Smooth muscle cell (in vitro differentiated cells): ENCODE measurements at regions not wholly inside any gene's neighbourhood (a gene's known extent, or its start where the extent isn't known, plus 50 kb on each side); places are given as distances from the start of the nearest gene placed in this dataset.

ENCODE experiments used
- DNase-seq: peaks from one replicate; lab custom pipeline; 2025; ENCODE audit not compliant: unreplicated experiment; lab: John Stamatoyannopoulos, UW
- H2AFZ ChIP-seq: fragments of 200-600 bp; sonication (generic); 2 replicates; pipeline ENCODE4 v1.6.0; 2016; ENCODE audit warnings: antibody characterized with exemption, low read depth, mild to moderate bottlenecking
- H3F3A ChIP-seq: fragments of 200-600 bp; sonication (generic); 2 replicates; pipeline ENCODE4 v1.6.0; 2017; ENCODE audit warnings: antibody characterized with exemption, low read depth
- H3K27ac ChIP-seq: fragments of 200-600 bp; sonication (generic); 2 replicates; pipeline ENCODE4 v1.5.1; 2016; ENCODE audit warnings: low read depth, mild to moderate bottlenecking
- H3K27me3 ChIP-seq: fragments of 200-600 bp; sonication (generic); 2 replicates; pipeline ENCODE4 v1.6.1; 2016; ENCODE audit warnings: low read depth, mild to moderate bottlenecking
- H3K36me3 ChIP-seq: fragments of 200-600 bp; sonication (generic); 2 replicates; pipeline ENCODE4 v1.5.1; 2016; ENCODE audit warnings: low read depth
- H3K4me1 ChIP-seq: fragments of 200-600 bp; sonication (generic); 2 replicates; pipeline ENCODE4 v1.5.1; 2016; ENCODE audit warnings: low read depth
- H3K4me2 ChIP-seq: fragments of 200-600 bp; sonication (generic); 2 replicates; pipeline ENCODE4 v1.6.0; 2016; ENCODE audit warnings: mild to moderate bottlenecking
- H3K4me3 ChIP-seq: fragments of 200-600 bp; sonication (generic); 2 replicates; pipeline ENCODE4 v1.5.1; 2016; ENCODE audit warnings: mild to moderate bottlenecking
- H3K79me2 ChIP-seq: fragments of 200-600 bp; sonication (generic); 2 replicates; pipeline ENCODE4 v1.6.0; 2016; ENCODE audit warnings: low read depth, mild to moderate bottlenecking
- H3K9ac ChIP-seq: fragments of 200-600 bp; sonication (generic); 2 replicates; pipeline ENCODE4 v1.6.0; 2016; ENCODE audit warnings: low read depth
- H3K9me3 ChIP-seq: fragments of 200-600 bp; sonication (generic); replicated peaks from 2 replicates; pipeline ENCODE4 v1.5.1; 2016; ENCODE audit warnings: low read depth
- H4K20me1 ChIP-seq: fragments of 200-600 bp; sonication (generic); 2 replicates; pipeline ENCODE4 v1.6.0; 2016; ENCODE audit warnings: low read depth
- WGBS: methylation state at CpG from one replicate; pipeline ENCODE4 v1.1.7; 2016; ENCODE audit warnings: low lambda C conversion rate; 5-methylcytosine and 5-hydroxymethylcytosine counted together
- TF ChIP-seq, protein P1 (sequence below): fragments of 200-600 bp; sonication (generic); IDR thresholded peaks from 2 replicates; pipeline ENCODE4 v1.5.1; 2017; ENCODE audit warnings: borderline replicate concordance, mild to moderate bottlenecking, antibody characterized with exemption; ENCODE audit not compliant: insufficient read depth, poor library complexity, severe bottlenecking

DNA sequence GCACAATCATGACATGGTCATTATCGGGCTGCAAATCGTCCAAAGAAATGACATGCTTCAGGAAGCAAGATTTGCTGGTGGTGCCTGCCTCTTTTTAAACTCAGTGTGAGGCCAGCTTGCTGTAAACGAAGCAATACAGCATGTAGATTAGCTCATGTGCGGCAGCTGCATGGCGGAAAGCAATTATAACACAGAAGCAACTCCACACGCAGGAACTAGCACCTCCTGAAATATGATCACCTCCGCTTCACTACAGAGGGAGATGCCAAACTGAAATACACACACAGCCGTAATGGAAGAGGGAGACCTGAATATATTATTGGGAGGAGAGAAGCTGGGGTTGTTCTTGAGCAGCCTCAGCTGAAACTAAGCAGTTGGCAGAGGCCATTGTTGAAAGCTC is 312.5 kb downstream of the PSAT1 start:
- no peak overlapping the region for H3K9ac ChIP-seq
- WGBS: 85% methylated on average over 8 of the region's 8 CpGs
- TF ChIP-seq, protein P1, sequence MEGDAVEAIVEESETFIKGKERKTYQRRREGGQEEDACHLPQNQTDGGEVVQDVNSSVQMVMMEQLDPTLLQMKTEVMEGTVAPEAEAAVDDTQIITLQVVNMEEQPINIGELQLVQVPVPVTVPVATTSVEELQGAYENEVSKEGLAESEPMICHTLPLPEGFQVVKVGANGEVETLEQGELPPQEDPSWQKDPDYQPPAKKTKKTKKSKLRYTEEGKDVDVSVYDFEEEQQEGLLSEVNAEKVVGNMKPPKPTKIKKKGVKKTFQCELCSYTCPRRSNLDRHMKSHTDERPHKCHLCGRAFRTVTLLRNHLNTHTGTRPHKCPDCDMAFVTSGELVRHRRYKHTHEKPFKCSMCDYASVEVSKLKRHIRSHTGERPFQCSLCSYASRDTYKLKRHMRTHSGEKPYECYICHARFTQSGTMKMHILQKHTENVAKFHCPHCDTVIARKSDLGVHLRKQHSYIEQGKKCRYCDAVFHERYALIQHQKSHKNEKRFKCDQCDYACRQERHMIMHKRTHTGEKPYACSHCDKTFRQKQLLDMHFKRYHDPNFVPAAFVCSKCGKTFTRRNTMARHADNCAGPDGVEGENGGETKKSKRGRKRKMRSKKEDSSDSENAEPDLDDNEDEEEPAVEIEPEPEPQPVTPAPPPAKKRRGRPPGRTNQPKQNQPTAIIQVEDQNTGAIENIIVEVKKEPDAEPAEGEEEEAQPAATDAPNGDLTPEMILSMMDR: no peak
- H3K4me3 ChIP-seq: no peak overlapping the region
- peaks cover 22% of the 10 kb centered on the region for H3K4me1 ChIP-seq
- H3K27ac ChIP-seq: no peak overlapping the region
- no peak overlapping the region for H2AFZ ChIP-seq
- H4K20me1 ChIP-seq: no peaks in the 10 kb centered on the region
- H3K27me3 ChIP-seq: peaks cover 13% of the 10 kb centered on the region
- no peaks in the 10 kb centered on the region for H3K9me3 ChIP-seq
- H3K36me3 ChIP-seq: no peaks in the 10 kb centered on the region
- H3K79me2 ChIP-seq: no peaks in the 10 kb centered on the region
- no peak overlapping the region for H3K4me2 ChIP-seq
- DNase-seq: no peak
- peaks cover 14% of the 10 kb centered on the region for H3F3A ChIP-seq

DNA sequence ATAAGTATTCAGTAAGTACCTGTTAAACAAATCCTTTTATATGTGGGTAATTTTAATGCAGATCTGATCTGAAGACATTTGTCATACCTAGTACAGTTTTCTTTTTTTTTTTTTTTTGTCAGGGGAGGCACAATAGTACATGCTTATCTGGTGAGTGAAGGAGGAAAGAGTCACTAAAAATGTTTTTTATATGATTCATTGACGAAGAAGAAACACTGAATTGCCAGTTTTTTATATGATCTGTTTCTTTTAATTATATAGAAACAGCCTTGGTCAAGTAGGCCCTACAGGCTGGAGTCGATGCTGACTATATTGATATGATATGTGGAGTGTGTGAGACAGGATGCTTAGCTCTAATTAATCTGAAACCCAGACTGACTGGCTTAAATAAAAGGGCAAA is 315.2 kb downstream of the PSAT1 start:
- Histone ChIP-seq H3K4me1 (no peaks in the 10 kb centered on the region), H3F3A (no peaks in the 10 kb centered on the region), H3K27ac (no peak overlapping the region), H2AFZ (no peak overlapping the region), H3K4me3 (no peak overlapping the region), H3K79me2 (no peaks in the 10 kb centered on the region), H4K20me1 (no peaks in the 10 kb centered on the region), H3K9me3 (no peaks in the 10 kb centered on the region), H3K9ac (no peak overlapping the region), H3K36me3 (no peaks in the 10 kb centered on the region), H3K4me2 (no peak overlapping the region), H3K27me3 (peaks cover 13% of the 10 kb centered on the region)
- WGBS: 62% methylated on average over 2 of the region's 2 CpGs
- no peak for DNase-seq
- TF ChIP-seq, protein P1: no peak

DNA sequence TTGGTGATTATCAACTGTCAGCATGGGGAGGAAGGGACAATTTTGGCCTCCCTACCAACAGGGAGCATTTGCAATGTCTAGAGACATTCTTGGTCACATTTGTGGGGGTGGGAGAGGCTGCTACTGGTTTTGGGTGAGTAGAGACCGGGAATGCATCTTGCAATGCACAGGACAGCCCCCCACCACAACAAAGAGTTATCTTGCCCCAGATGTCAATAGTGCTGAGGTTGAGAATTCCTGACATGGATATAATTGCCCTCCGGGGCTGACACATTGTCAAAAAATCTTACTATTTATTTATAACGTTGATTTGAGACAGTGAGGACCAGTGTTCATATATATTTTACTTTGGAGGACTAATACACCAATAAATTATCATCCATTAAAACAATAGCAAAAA is 316.1 kb downstream of the PSAT1 start:
- Histone ChIP-seq H3K9me3 (no peaks in the 10 kb centered on the region), H3K27me3 (peaks cover 13% of the 10 kb centered on the region), H3F3A (no peaks in the 10 kb centered on the region), H3K9ac (no peak overlapping the region), H3K4me1 (no peaks in the 10 kb centered on the region), H3K27ac (no peak overlapping the region), H2AFZ (no peak overlapping the region), H3K36me3 (no peaks in the 10 kb centered on the region), H3K79me2 (no peaks in the 10 kb centered on the region), H3K4me2 (no peak overlapping the region), H3K4me3 (no peak overlapping the region), H4K20me1 (no peaks in the 10 kb centered on the region)
- DNase-seq: no peak
- WGBS: 77% methylated on average over 3 of the region's 3 CpGs
- TF ChIP-seq, protein P1: no peak

DNA sequence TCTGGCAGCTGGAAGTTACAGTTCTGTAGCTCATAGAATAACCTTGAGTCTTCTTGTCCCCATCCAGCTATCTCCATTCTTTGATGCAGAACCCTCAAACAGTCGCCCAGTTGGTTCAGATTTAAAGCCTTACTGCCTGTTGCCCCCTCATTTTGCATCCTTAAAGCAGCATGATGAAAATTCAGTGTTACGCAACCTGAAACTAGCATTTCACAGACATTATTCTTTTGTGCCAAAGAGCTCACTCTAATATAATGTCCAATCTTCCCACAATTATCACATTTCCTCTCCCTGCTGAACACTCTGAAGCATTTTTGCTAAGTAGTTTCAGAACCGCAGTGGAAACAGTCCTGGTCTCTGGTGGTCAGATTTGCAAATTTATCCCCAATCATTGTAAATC is 318.0 kb downstream of the PSAT1 start:
- Histone ChIP-seq H3F3A (no peaks in the 10 kb centered on the region), H3K27ac (no peak overlapping the region), H3K27me3 (peaks cover 13% of the 10 kb centered on the region), H3K4me3 (no peak overlapping the region), H3K4me1 (no peaks in the 10 kb centered on the region), H4K20me1 (no peaks in the 10 kb centered on the region), H3K9me3 (no peaks in the 10 kb centered on the region), H2AFZ (no peak overlapping the region), H3K36me3 (no peaks in the 10 kb centered on the region), H3K9ac (no peak overlapping the region), H3K79me2 (no peaks in the 10 kb centered on the region), H3K4me2 (no peak overlapping the region)
- TF ChIP-seq, protein P1: no peak
- WGBS: 92% methylated on average over 3 of the region's 3 CpGs
- no peak for DNase-seq
